ENCODE measurements at regions not wholly inside any gene's neighbourhood (a gene's known extent, or its start where the extent isn't known, plus 50 kb on each side); places are given as distances from the start of the nearest gene placed in this dataset.
"Not testable (repeated sequence)": the region's sequence is repeated elsewhere in the genome, so short reads cannot be mapped to it uniquely, and the experiment has no call there.

DNA sequence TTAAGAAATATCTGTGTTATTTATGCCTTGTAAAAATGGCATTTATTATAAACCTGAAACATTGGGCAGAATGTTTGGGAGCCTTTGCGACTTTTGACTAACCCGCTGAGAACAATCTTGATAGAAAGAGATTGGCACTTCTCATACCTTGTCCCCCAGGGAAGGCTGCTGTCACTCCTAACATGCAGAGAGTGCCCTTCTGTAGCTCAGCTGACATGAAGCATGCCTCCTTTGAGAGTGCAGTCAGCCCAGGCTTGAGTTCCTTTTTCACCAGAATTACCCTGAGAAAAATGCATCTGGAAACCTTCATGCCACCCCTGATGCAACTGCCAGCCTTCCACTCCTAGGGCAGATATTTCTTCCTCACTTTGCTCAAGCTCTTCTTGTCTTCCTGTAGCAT, 569.2 kb upstream of the ARPP21 start:
- Mint-ChIP-seq H3K4me3 (no peak overlapping the region), H3K27ac (no peak overlapping the region), H3K27me3 (no peaks in the 10 kb centered on the region), H3K36me3 (no peaks in the 10 kb centered on the region), H3K9me3 (peaks cover 2% of the 10 kb centered on the region), H3K4me1 (no peaks in the 10 kb centered on the region)
- ATAC-seq (ENCODE audit: low read depth) = no peak
- POLR2A ChIA-PET = no interaction called here
- DNase-seq = no peak

DNA sequence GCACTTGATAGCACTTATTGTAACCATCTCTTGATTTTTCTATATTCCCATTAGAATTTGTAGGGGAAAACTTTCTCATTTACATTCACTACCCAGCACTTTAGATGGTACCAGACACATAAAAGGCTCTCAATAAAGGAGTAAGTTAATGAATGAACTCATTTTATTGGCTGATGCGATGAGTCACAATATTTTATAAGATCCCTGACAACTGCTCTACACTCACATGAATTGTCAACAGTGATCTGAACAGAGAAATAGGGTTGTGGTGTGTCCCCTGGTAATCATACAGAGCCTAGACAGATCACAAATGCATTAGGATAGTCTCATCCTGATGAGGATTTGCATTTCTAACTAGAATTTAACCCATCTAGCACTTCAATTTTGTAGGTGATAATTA, 567.6 kb upstream of the ARPP21 start:
- Mint-ChIP-seq H3K4me3 (no peak overlapping the region), H3K9me3 (peaks cover 2% of the 10 kb centered on the region), H3K27ac (no peak overlapping the region), H3K4me1 (no peaks in the 10 kb centered on the region), H3K27me3 (peaks cover 1% of the 10 kb centered on the region), H3K36me3 (no peaks in the 10 kb centered on the region)
- ATAC-seq (ENCODE audit: low read depth) (no peak), DNase-seq (no peak)
- POLR2A ChIA-PET = no interaction called here

DNA sequence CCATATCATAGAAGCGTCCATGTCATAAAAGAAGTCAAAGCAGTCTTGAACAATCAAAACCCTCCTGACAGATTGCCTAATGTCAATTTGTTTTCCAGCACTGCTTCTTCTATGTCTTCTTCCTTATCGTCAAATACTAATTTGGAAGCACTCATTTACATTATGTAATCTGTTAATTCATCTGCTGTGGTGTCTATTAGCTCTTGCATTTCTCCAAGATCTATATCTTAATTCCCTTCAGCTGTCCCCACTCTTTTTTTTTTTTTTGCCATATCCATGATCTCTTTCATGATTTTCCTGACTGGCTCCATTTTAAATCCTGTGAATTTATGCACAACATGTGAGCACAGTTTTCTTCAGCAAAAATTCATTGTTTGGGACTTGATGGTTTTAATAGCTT, 560.5 kb upstream of the ARPP21 start:
- DNase-seq (no peak), ATAC-seq (ENCODE audit: low read depth) (no peak)
- H3K4me3 Mint-ChIP-seq = no peak overlapping the region
- H3K9me3 Mint-ChIP-seq = no peaks in the 10 kb centered on the region
- no peak overlapping the region for H3K27ac Mint-ChIP-seq
- POLR2A ChIA-PET = no interaction called here
- peaks cover 1% of the 10 kb centered on the region for H3K27me3 Mint-ChIP-seq
- H3K4me1 Mint-ChIP-seq = no peaks in the 10 kb centered on the region
- no peaks in the 10 kb centered on the region for H3K36me3 Mint-ChIP-seq

DNA sequence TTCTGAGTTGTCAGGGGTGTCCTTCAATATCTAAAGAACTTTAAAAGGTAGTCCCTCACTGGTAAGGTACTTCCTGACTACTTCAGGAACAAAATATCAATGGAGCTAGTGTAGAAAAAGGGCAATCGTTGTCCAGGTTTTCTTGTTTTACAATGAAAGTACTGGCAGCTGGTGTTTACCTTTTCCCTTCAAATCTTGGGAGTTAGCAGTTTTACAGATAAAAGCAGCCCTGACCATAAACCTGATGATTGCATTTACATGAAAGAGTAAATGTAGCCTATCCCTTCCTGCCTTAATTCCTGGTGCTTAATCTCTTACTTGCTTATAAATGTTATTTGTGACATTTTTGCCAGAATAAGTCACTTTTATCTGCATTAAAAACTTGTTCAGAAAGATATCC, 559.9 kb upstream of the ARPP21 start:
- POLR2A ChIA-PET = no interaction called here

DNA sequence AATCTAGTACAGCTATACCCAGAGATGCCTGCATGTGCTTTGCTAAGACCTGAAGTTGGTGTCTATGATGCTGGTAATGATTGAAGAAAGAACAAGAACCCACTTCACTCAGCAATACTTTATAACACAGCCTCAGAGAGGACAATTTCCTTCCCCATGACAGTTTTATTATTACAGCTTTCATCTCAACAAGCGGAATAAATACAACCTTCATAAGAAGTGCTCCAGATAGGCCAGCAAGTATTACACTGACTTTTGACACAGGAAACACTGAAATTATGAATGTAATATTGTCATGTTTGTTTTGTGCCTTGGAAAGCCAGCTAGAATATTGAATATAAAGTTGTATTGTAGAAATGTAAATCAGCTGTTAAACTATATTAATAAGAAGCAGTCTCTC, 557.4 kb upstream of the ARPP21 start:
- DNase-seq (no peak), ATAC-seq (ENCODE audit: low read depth) (no peak)
- no peaks in the 10 kb centered on the region for H3K4me1 Mint-ChIP-seq
- H3K9me3 Mint-ChIP-seq = peaks cover 2% of the 10 kb centered on the region
- H3K36me3 Mint-ChIP-seq = no peaks in the 10 kb centered on the region
- no peak overlapping the region for H3K4me3 Mint-ChIP-seq
- POLR2A ChIA-PET = no interaction called here
- H3K27ac Mint-ChIP-seq = no peak overlapping the region
- H3K27me3 Mint-ChIP-seq = no peaks in the 10 kb centered on the region

More for the DNA sequence above, 559.9 kb upstream of the ARPP21 start:
- ATAC-seq (ENCODE audit: low read depth) (no peak), DNase-seq (no peak)
- Mint-ChIP-seq H3K9me3 (no peaks in the 10 kb centered on the region), H3K36me3 (no peaks in the 10 kb centered on the region), H3K27ac (no peak overlapping the region), H3K4me3 (no peak overlapping the region), H3K4me1 (no peaks in the 10 kb centered on the region), H3K27me3 (peaks cover 1% of the 10 kb centered on the region)

DNA sequence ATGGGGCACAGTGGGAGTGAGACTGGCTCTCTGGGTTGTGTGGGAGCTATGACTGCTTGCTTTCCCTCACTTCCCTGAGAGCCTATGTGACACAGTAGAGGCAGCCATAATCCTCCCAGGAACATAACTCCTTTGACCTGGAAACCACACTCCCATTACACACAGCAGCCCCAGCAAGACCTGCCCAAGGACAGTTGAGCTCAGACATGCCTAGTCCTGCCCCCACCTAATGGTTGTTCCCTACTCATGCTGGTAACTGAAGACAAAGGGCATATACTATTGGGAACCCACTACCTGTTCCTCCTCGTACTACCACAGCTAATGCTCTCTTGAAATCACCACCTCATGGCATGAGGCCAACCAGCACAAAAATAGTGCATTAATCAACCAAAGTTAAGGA, 550.4 kb upstream of the ARPP21 start:
- Mint-ChIP-seq H3K9me3 (peaks cover 15% of the 10 kb centered on the region), H3K27ac (no peak overlapping the region), H3K36me3 (no peaks in the 10 kb centered on the region), H3K4me3 (no peak overlapping the region), H3K4me1 (no peaks in the 10 kb centered on the region), H3K27me3 (no peaks in the 10 kb centered on the region)
- POLR2A ChIA-PET = no interaction called here
- DNase-seq = no peak
- ATAC-seq (ENCODE audit: low read depth) = no peak

DNA sequence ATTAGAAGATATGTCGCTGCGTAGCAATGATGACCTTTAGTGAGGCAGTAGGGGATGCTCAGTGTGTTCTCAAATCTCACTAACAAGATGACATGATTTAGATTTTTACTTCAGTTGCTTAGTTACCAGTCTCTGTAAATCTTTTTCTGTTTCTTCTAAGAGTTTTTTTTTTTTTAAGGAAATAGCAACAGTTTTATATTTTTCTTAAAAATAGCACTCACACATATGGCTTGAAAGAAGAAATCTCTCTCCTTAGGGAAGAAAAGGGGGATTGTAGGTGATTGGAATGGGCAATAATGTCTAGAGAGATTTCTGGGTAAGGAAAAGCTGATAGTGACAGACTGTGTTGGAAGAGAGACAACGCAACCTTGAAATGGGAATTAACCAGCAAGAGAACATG, 524.6 kb upstream of the ARPP21 start:
- Mint-ChIP-seq H3K27me3 (no peaks in the 10 kb centered on the region), H3K4me3 (no peak overlapping the region), H3K4me1 (no peaks in the 10 kb centered on the region), H3K27ac (no peak overlapping the region), H3K9me3 (peaks cover 3% of the 10 kb centered on the region), H3K36me3 (no peaks in the 10 kb centered on the region)
- POLR2A ChIA-PET = no interaction called here
- ATAC-seq (ENCODE audit: low read depth) (no peak), DNase-seq (no peak)

DNA sequence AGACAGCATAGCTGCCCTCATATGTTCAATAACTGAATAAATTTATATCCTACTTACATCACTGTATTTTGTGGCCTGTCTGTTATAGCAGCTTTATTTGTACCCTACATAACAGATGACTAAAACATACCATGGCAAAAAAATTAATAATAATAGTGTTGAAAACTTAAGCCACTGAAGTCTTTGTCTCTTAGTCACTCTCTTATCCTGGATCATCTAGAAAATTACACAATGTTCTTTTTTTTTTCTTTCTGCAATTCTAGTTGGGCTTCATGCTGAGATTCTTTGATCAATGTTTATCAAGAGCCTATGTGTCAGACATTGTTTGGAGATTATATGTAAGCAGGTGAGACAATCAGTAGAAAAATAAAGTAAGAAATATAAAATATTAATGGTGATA, 519.3 kb upstream of the ARPP21 start:
- POLR2A ChIA-PET = no interaction called here
- H3K36me3 Mint-ChIP-seq = no peaks in the 10 kb centered on the region
- H3K4me1 Mint-ChIP-seq = no peaks in the 10 kb centered on the region
- no peaks in the 10 kb centered on the region for H3K27me3 Mint-ChIP-seq
- ATAC-seq (ENCODE audit: low read depth) = no peak
- no peak for DNase-seq
- H3K4me3 Mint-ChIP-seq = no peak overlapping the region
- peaks cover 3% of the 10 kb centered on the region for H3K9me3 Mint-ChIP-seq
- H3K27ac Mint-ChIP-seq = no peak overlapping the region

DNA sequence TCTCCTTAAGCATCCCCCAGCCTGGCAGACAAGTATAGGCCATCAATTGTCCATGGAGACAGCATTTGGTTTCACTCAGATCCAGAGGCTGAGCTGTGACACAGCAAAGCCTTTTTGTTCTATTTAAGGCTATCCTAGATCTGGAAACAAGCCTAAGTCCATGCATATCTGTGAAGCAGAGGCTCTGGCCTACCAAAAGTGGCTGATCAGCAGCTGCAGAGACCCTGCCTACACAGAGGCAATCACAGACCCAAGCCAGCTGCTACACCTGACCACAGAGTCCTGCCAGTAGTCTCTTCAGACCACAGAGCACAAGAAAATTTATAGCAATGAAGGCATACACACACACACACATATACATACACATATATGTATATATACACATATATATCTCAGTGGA, 501.7 kb upstream of the ARPP21 start:
- DNase-seq (no peak), ATAC-seq (ENCODE audit: low read depth) (no peak)
- H3K27me3 Mint-ChIP-seq = no peaks in the 10 kb centered on the region
- no peak overlapping the region for H3K27ac Mint-ChIP-seq
- POLR2A ChIA-PET = no interaction called here
- no peaks in the 10 kb centered on the region for H3K36me3 Mint-ChIP-seq
- H3K9me3 Mint-ChIP-seq = peaks cover 6% of the 10 kb centered on the region
- H3K4me3 Mint-ChIP-seq = no peak overlapping the region
- H3K4me1 Mint-ChIP-seq = no peaks in the 10 kb centered on the region

DNA sequence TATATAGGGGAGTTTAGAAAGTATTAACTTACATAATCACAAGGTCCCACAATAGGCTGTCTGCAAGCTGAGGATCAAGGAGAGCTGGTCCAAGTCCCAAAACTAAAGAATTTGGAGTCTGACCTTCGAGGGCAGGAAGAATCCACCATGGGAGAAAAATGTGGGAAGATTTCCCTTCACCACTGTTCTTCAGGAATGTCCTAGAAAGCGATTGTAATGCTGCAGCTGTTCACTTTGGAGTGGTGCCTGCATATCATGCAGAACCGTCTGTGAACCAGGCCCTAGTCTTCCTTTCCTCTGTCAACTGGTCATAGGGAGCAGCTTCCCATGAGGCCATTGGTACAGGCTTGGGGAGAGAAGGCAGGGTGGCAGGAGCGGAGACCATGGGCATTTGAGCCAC, 497.9 kb upstream of the ARPP21 start:
- POLR2A ChIA-PET = no interaction called here
- Mint-ChIP-seq H3K9me3 (peaks cover 5% of the 10 kb centered on the region), H3K4me1 (no peaks in the 10 kb centered on the region), H3K4me3 (no peak overlapping the region), H3K36me3 (no peaks in the 10 kb centered on the region), H3K27ac (no peak overlapping the region), H3K27me3 (no peaks in the 10 kb centered on the region)
- no peak for ATAC-seq (ENCODE audit: low read depth)
- no peak for DNase-seq

DNA sequence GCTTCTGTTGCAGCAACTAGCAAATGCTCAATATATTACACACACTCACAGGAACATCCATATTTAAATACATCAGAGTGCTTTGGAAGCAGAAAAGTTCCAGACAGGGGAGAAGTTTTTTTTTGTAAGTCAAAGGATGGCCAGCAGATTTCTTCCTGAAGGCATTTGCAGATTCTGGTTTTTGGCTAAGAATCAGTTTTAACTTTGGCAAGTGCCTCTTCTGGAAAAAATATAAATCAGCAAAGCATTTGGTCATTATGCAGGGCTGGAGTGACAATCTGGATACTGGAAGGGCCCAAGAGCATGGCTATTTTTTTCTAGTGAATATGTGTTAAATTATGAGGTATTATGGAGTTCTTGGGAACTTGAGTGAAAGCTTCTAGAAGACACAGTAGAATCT, 495.3 kb upstream of the ARPP21 start:
- DNase-seq = no peak
- no peaks in the 10 kb centered on the region for H3K4me1 Mint-ChIP-seq
- H3K36me3 Mint-ChIP-seq = no peaks in the 10 kb centered on the region
- H3K27me3 Mint-ChIP-seq = no peaks in the 10 kb centered on the region
- peaks cover 5% of the 10 kb centered on the region for H3K9me3 Mint-ChIP-seq
- no peak overlapping the region for H3K4me3 Mint-ChIP-seq
- H3K27ac Mint-ChIP-seq = no peak overlapping the region
- no peak for ATAC-seq (ENCODE audit: low read depth)
- POLR2A ChIA-PET = no interaction called here

DNA sequence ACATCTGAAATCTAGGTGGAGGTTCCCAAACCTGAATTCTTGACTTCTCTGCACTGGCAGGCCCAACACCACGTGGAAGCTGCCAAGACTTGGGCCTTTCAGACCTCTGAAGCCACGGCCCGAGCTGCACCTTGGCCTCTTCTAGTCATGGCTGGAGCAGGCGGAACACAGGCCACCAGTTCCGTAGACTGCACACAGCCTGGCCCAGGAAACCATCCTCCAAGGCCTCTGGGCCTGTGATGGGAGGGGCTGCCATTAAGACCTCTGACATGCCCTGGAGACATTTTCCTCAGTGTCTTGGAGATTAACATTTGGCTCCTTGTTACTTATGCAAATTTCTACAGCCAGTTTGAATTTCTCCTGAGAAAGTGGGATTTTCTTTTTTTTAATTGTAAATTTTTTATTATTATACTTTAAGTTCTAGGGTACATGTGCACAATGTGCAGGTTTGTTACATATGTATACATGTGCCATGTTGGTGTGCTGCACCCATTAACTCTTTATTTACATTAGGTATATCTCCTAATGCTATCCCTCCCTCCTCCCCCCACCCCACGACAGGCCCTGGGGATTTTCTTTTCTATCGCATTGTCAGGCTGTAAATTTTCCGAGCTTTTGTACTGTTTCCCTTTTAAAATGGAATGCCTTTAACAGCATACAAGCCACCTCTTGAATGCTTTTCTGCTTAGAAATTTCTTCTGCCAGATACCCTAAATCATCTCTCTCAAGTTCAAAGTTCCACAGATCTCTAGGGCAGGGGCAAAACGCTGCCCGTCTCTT, 492.9 kb upstream of the ARPP21 start:
- not testable (repeated sequence) for ATAC-seq (ENCODE audit: low read depth); H3K4me3 Mint-ChIP-seq; H3K27me3 Mint-ChIP-seq

DNA sequence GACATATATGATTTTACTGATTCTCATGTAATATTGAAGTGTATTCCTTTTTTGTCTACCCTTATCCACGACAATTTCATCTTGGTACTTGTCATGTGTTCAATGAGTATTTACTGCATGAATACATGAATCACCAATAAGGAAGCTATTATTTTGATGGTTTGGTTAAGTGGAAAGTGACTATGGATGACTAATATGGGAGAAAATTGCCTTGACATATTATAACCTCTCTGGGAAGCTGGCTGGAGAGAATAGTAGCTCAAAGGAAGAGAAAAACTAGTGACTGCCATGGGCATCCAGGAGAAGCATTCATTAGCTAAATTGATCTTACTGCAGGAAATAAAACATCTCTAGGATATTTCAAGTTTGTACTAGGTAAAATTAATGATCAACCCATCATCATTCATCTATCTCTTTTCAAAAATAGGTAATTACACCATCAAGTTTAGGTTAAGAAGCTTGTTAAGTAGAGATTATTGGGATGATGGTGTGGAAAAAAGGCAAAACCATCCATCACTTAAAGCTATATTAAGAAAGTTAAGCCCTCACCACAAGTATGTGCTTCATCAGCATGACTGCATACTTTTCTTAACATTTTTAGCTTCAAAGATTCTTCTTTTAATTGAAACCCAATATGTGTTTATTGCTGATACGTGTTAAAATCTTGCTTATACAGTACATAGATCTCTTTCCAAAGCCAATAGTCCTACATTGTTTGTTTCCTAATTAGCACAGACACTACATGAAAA, 455.2 kb upstream of the ARPP21 start:
- no peak for ATAC-seq (ENCODE audit: low read depth)
- Mint-ChIP-seq H3K36me3 (no peaks in the 10 kb centered on the region), H3K4me1 (no peaks in the 10 kb centered on the region), H3K9me3 (peaks cover 10% of the 10 kb centered on the region), H3K27ac (no peak overlapping the region), H3K4me3 (no peak overlapping the region), H3K27me3 (no peaks in the 10 kb centered on the region)
- no peak for DNase-seq
- POLR2A ChIA-PET = no interaction called here

More for the DNA sequence above, 492.9 kb upstream of the ARPP21 start:
- H3K9me3 Mint-ChIP-seq, H3K4me1 Mint-ChIP-seq, POLR2A ChIA-PET, DNase-seq, H3K27ac Mint-ChIP-seq, H3K36me3 Mint-ChIP-seq: not testable (repeated sequence)

DNA sequence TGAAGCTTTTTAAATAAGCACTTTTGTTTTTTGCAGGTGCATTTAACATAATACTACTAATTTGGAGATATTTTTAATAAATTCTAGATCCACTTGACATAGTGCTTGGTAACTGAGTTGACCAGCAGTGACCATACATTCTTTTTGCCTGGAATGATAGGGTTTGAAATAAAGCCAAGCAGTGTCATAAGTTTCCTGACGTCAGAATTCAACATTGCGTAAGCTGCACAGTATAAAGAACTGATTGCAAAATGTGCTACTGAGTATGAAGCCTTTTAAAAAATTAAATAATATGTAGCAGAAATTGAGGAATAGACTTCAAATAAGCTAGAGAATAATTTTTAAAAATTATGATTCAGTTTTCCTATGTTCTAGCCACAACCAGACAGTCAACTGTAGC, 454.6 kb upstream of the ARPP21 start:
- no peak for DNase-seq
- peaks cover 10% of the 10 kb centered on the region for H3K9me3 Mint-ChIP-seq
- no peaks in the 10 kb centered on the region for H3K36me3 Mint-ChIP-seq
- no peak overlapping the region for H3K4me3 Mint-ChIP-seq
- H3K4me1 Mint-ChIP-seq = no peaks in the 10 kb centered on the region
- H3K27me3 Mint-ChIP-seq = no peaks in the 10 kb centered on the region
- H3K27ac Mint-ChIP-seq = no peak overlapping the region
- POLR2A ChIA-PET = no interaction called here
- no peak for ATAC-seq (ENCODE audit: low read depth)
